ENCODE measurements at regions not wholly inside any gene's neighbourhood (a gene's known extent, or its start where the extent isn't known, plus 50 kb on each side); places are given as distances from the start of the nearest gene placed in this dataset.

DNA sequence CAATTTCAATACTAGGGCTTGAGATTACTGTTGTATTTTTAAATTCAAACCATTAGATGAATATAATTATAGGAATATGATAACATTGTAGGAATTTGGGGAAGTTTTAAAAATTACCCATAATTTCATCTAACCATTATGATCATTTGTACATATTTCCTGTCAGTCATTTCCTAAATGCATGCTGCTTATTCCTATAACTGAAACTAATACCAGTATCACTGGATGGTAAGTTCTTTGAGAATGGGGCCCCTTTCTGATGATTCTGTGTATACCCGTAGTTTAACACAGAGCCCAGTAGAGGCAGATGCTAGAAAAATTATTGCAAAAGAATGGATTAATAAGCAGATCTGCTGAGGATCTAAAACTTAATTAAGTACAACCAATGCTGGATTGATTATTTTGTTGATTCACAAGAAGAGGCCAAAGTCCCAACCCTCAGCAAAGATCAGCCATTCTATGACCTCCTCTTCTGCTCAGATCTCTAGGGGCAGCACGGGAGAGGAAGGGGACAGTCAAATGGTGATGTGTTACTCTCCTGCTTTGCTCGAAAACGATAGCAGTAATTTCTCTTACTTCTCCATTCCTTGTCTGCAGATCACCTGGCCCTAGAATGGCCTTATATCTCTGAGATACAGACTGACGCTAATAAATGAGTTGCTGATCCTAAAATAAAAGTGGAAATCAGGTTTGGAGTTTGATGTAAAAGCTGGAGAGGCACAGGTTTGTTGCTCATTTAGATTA, 69.5 kb upstream of the PELI1 start:
- H2AFZ ChIP-seq (ENCODE audit: low read length): no peak overlapping the region
- ChIA-PET POLR2A (ENCODE audit: partially characterized antibody) (interaction anchor here (1.0 to 2.0 kb wide), 2 partner anchors 9 to 11 kb away, joined by 3 to 7 read pairs; no protein-coding TSS in a partner anchor), CTCF (ENCODE audit: partially characterized antibody) (interaction anchor here (0.7 to 1.8 kb wide), 3 partner anchors 9 to 18 kb away, joined by 3 to 7 read pairs (median 4); no protein-coding TSS in a partner anchor)
- no peak overlapping the region for H2BK120ac ChIP-seq (replicated peaks; ENCODE audit: low read depth, low read length)
- no peak overlapping the region for H3K27ac ChIP-seq (ENCODE audit: low read depth, low read length)
- no peak overlapping the region for H4K91ac ChIP-seq (replicated peaks; ENCODE audit: insufficient read length, low read length)
- no peak overlapping the region for H3K23ac ChIP-seq (ENCODE audit: insufficient read length)
- H3K27me3 ChIP-seq (replicated peaks in 1 of 4; ENCODE audit: control insufficient read depth in 3 of 4, extremely low read depth in 1 of 4, insufficient read depth in 3 of 4, low read length in 3 of 4): no peaks in the 10 kb centered on the region
- no peak overlapping the region for H3K9ac ChIP-seq (replicated peaks in 1 of 4; ENCODE audit: extremely low read depth in 1 of 4, low read depth in 3 of 4, low read length in 3 of 4)
- FAIRE-seq: no peak
- H2BK15ac ChIP-seq (ENCODE audit: low read length): no peak overlapping the region
- H4K8ac ChIP-seq (ENCODE audit: extremely low read depth, insufficient read depth, low read length): no peak overlapping the region
- no peak overlapping the region for H2AK5ac ChIP-seq (ENCODE audit: low read depth, low read length)
- WGBS, 2 experiments (ENCODE audit: extremely low coverage in 1 of 2, insufficient coverage in 1 of 2, insufficient read length in 1 of 2, insufficient replicate concordance in 2 of 2, low coverage in 1 of 2, low lambda C conversion rate in 2 of 2, missing lambda C conversion rate in 1 of 2): 85% methylated on average over 5 of the region's 5 CpGs; no CpG with 5 or more reads in 1 of the 2 experiments
- peaks cover 2 to 9% (median 6%) of the 10 kb centered on the region in 4 experiments; a peak in 3 of 7 replicates for H3K4me1 ChIP-seq (replicated peaks in 1 of 4; ENCODE audit: control insufficient read depth in 3 of 4, insufficient read depth in 4 of 4, low read length in 3 of 4)
- no peak overlapping the region for H3K4me2 ChIP-seq (ENCODE audit: insufficient read depth in 1 of 2, low read depth in 2 of 2, low read length in 2 of 2)
- H4K5ac ChIP-seq (ENCODE audit: insufficient read length, low read depth, low read length): no peak overlapping the region
- H2BK5ac ChIP-seq (ENCODE audit: low read depth, low read length): no peak overlapping the region
- H3K56ac ChIP-seq (replicated peaks; ENCODE audit: insufficient read length, low read depth, low read length): no peak overlapping the region
- H3K79me2 ChIP-seq (ENCODE audit: control insufficient read depth in 1 of 2, insufficient read depth in 2 of 2, low read length in 2 of 2): no peaks in the 10 kb centered on the region
- DNase-seq (ENCODE audit: low read depth in 1 of 2, low spot score in 2 of 2): no peak
- H3K36me3 ChIP-seq (ENCODE audit: control insufficient read depth in 2 of 4, insufficient read depth in 4 of 4, low read length in 3 of 4): no peaks in the 10 kb centered on the region
- no peak overlapping the region for H2BK12ac ChIP-seq (ENCODE audit: low read depth, low read length)
- H3K9me3 ChIP-seq (ENCODE audit: insufficient read depth in 2 of 2, low read depth in 1 of 2, low read length in 1 of 2): no peaks in the 10 kb centered on the region
- H2BK20ac ChIP-seq (ENCODE audit: low read length): no peak overlapping the region
- no peaks in the 10 kb centered on the region for H3K79me1 ChIP-seq (ENCODE audit: low read depth, low read length)
- H3K23me2 ChIP-seq (ENCODE audit: low read depth, low read length): no peaks in the 10 kb centered on the region; the same call in 1 of the 2 replicates
- H3K4me3 ChIP-seq (ENCODE audit: extremely low read depth in 1 of 4, insufficient read depth in 2 of 4, low read depth in 3 of 4, low read length in 4 of 4): no peak overlapping the region
- H3K14ac ChIP-seq (ENCODE audit: insufficient read length): no peak overlapping the region
- no peaks in the 10 kb centered on the region for H4K20me1 ChIP-seq (replicated peaks in 1 of 2; ENCODE audit: control insufficient read depth in 1 of 2, insufficient read depth in 2 of 2, low read length in 2 of 2)
- H3K18ac ChIP-seq (ENCODE audit: extremely low read depth, low read length): no peak overlapping the region
- H3K4ac ChIP-seq (replicated peaks; ENCODE audit: insufficient read length, low read depth, low read length): no peak overlapping the region

Data from H1 (cell line).